ENCODE measurements at regions not wholly inside any gene's neighbourhood (a gene's known extent, or its start where the extent isn't known, plus 50 kb on each side); places are given as distances from the start of the nearest gene placed in this dataset.

DNA sequence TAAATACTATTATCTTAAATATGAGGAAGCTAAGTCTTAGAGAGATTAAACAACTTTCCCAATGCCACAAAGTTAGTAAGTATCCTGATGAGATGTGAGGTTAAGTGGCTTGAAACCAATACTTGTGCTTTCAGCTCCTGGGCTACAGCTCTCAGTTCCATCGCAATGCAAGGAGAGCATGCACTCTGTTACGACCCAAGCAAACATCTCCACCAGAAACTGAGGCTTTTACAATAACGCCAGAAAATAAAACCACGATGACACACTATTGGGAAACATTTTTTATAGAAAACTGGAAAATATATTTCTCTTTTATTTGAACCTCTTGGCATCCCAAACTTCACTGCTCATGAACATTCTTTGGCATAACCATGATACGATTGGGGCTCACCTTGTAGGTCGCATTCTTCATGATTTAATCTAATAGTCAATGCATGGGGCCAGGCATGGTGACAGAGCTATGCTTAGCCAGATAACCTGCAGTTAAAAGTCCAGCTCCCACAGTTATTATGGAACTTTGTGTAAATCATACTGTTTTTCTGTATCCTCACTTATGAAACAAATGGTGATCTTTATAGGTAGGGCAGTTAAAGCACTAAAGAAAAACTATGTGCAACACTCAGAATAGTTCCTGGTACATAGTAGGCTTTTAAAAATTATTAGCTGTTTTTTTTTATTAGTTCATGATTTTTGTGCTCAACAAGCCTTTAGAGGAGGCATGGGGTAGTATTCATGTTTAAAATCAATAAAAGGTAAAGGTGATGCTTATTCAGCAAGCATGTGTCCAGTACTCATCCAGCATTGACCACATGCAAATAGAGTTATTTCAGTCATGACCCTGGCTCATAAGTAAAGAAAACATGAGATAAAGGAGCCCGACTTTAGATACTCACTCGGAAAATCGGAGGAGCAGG lies 238.3 kb upstream of the TRIB2 start:
- TF ChIP-seq, protein P1, sequence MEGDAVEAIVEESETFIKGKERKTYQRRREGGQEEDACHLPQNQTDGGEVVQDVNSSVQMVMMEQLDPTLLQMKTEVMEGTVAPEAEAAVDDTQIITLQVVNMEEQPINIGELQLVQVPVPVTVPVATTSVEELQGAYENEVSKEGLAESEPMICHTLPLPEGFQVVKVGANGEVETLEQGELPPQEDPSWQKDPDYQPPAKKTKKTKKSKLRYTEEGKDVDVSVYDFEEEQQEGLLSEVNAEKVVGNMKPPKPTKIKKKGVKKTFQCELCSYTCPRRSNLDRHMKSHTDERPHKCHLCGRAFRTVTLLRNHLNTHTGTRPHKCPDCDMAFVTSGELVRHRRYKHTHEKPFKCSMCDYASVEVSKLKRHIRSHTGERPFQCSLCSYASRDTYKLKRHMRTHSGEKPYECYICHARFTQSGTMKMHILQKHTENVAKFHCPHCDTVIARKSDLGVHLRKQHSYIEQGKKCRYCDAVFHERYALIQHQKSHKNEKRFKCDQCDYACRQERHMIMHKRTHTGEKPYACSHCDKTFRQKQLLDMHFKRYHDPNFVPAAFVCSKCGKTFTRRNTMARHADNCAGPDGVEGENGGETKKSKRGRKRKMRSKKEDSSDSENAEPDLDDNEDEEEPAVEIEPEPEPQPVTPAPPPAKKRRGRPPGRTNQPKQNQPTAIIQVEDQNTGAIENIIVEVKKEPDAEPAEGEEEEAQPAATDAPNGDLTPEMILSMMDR (conservative IDR thresholded peaks at IDR 0.05): no peak
- no peak for TF ChIP-seq EZH2 (IDR thresholded peaks at IDR 0.05; ENCODE audit: low read depth)
